ENCODE measurements at regions not wholly inside any gene's neighbourhood (a gene's known extent, or its start where the extent isn't known, plus 50 kb on each side); places are given as distances from the start of the nearest gene placed in this dataset.

DNA sequence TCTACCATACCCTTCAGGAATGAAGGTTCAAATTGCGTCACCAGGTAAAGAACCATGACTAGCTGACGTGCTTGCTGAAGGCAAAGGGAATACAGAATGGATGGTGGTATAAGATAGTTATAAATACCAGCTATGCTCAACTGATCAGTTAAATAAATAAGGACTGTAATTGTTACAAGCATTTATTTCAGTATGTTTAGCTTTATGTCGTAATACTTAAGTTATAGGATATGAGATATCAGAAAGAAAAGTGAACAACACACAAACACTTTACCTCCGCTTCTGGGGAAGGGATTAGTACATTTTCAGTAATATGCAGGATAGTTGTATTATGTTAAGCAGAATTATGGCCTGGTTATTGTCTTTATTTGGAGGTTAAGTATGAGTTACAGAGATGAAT is 416.1 kb downstream of the BTG1 start:
- TF ChIP-seq, protein P1, sequence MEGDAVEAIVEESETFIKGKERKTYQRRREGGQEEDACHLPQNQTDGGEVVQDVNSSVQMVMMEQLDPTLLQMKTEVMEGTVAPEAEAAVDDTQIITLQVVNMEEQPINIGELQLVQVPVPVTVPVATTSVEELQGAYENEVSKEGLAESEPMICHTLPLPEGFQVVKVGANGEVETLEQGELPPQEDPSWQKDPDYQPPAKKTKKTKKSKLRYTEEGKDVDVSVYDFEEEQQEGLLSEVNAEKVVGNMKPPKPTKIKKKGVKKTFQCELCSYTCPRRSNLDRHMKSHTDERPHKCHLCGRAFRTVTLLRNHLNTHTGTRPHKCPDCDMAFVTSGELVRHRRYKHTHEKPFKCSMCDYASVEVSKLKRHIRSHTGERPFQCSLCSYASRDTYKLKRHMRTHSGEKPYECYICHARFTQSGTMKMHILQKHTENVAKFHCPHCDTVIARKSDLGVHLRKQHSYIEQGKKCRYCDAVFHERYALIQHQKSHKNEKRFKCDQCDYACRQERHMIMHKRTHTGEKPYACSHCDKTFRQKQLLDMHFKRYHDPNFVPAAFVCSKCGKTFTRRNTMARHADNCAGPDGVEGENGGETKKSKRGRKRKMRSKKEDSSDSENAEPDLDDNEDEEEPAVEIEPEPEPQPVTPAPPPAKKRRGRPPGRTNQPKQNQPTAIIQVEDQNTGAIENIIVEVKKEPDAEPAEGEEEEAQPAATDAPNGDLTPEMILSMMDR (conservative IDR thresholded peaks at IDR 0.05; ENCODE audit: low read depth, low read length), result no peak
- no peak for TF ChIP-seq EZH2 (IDR thresholded peaks at IDR 0.05; ENCODE audit: low read length, unreplicated experiment)

Measured in PC-3 (cell line).